HEK293T (cell line): ENCODE measurements at regions not wholly inside any gene's neighbourhood (a gene's known extent, or its start where the extent isn't known, plus 50 kb on each side); places are given as distances from the start of the nearest gene placed in this dataset.

ENCODE experiments used
- ARNT ChIP-seq: fragments of 450-650 bp; IDR thresholded peaks from 2 replicates; pipeline ENCODE4 v1.6.1; 2017; ENCODE audit warnings: mild to moderate bottlenecking
- BHLHE40 ChIP-seq: fragments of 450-650 bp; IDR thresholded peaks from 2 replicates; pipeline ENCODE4 v1.6.1; 2016; ENCODE audit warnings: mild to moderate bottlenecking, moderate library complexity, borderline replicate concordance
- CTBP1 ChIP-seq: fragments of 450-650 bp; IDR thresholded peaks from 2 replicates; pipeline ENCODE4 v1.6.1; 2016; ENCODE audit warnings: borderline replicate concordance
- FOXA1 ChIP-seq: fragments of 450-650 bp; IDR thresholded peaks from 2 replicates; pipeline ENCODE4 v1.6.1; 2016; ENCODE audit warnings: mild to moderate bottlenecking
- FOXK2 ChIP-seq: fragments of 450-650 bp; IDR thresholded peaks from 2 replicates; pipeline ENCODE4 v1.6.1; 2016; ENCODE audit warnings: mild to moderate bottlenecking
- HDGF ChIP-seq: fragments of 450-650 bp; IDR thresholded peaks from 2 replicates; pipeline ENCODE4 v1.6.1; 2017; ENCODE audit warnings: antibody characterized with exemption, borderline replicate concordance
- NFRKB ChIP-seq: fragments of 450-650 bp; IDR thresholded peaks from 2 replicates; pipeline ENCODE4 v1.6.1; 2016; ENCODE audit warnings: mild to moderate bottlenecking, moderate library complexity
- PKNOX1 ChIP-seq: fragments of 450-650 bp; IDR thresholded peaks from 2 replicates; pipeline ENCODE4 v1.6.1; 2016
- SUZ12 ChIP-seq: fragments of 450-650 bp; IDR thresholded peaks from 2 replicates; pipeline ENCODE4 v1.6.1; 2016; ENCODE audit warnings: mild to moderate bottlenecking
- TARDBP ChIP-seq: fragments of 450-650 bp; IDR thresholded peaks from 2 replicates; pipeline ENCODE4 v1.6.1; 2016
- ZNF384 ChIP-seq: fragments of 450-650 bp; IDR thresholded peaks from 2 replicates; pipeline ENCODE4 v1.6.1; 2016

DNA sequence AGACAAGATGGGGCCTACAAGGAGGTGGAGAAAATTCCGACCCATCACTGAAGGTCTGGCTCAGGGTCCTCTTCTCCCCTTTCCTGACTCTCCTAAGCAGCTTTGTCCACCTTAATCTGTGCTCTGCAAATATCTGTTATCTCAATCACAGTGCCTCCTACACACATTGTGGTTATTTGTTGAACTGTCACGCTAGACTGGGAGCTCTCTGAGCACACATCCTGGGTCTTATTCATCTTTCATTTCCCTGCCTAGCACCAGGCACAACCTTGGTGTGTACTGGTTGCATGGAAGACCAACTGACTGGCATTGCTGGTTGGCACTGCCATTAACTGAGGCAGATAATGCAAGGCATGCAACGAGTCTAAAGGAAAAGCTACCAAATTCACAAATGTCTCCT is 122.9 kb upstream of the ST6GAL2 start:
- TF ChIP-seq SUZ12 = no peak
- no peak for TF ChIP-seq NFRKB
- no peak for TF ChIP-seq HDGF
- no peak for TF ChIP-seq ARNT
- TF ChIP-seq PKNOX1 = no peak
- no peak for TF ChIP-seq BHLHE40
- no peak for TF ChIP-seq TARDBP
- TF ChIP-seq FOXA1 = no peak
- TF ChIP-seq ZNF384 = no peak
- TF ChIP-seq FOXK2 = no peak
- TF ChIP-seq CTBP1 = no peak
